HEK293T (cell line): ENCODE measurements at regions not wholly inside any gene's neighbourhood (a gene's known extent, or its start where the extent isn't known, plus 50 kb on each side); places are given as distances from the start of the nearest gene placed in this dataset.

Source experiments
- ELF4 ChIP-seq: fragments of 450-650 bp; IDR thresholded peaks from 2 replicates; pipeline ENCODE4 v1.6.1; 2017; ENCODE audit warnings: antibody characterized with exemption
- L3MBTL2 ChIP-seq: fragments of 450-650 bp; conservative IDR thresholded peaks from 2 replicates; pipeline ENCODE4 v1.6.1; 2016; ENCODE audit warnings: mild to moderate bottlenecking
- NFRKB ChIP-seq: fragments of 450-650 bp; IDR thresholded peaks from 2 replicates; pipeline ENCODE4 v1.6.1; 2016; ENCODE audit warnings: mild to moderate bottlenecking, moderate library complexity
- PKNOX1 ChIP-seq: fragments of 450-650 bp; IDR thresholded peaks from 2 replicates; pipeline ENCODE4 v1.6.1; 2016
- SP1 ChIP-seq: fragments of 450-650 bp; IDR thresholded peaks from 2 replicates; pipeline ENCODE4 v1.6.1; 2017
- SUZ12 ChIP-seq: fragments of 450-650 bp; IDR thresholded peaks from 2 replicates; pipeline ENCODE4 v1.6.1; 2016; ENCODE audit warnings: mild to moderate bottlenecking
- ZNF384 ChIP-seq: fragments of 450-650 bp; IDR thresholded peaks from 2 replicates; pipeline ENCODE4 v1.6.1; 2016

- TF ChIP-seq NFRKB (no peak), ZNF384 (no peak), PKNOX1 (no peak), SP1 (no peak), L3MBTL2 (no peak), ELF4 (no peak), SUZ12 (no peak)
Measured at GRCh38 chr7:12488341-12488740, 82.2 kb upstream of the SCIN start.
